GM19023 (cell line): ENCODE measurements at regions not wholly inside any gene's neighbourhood (a gene's known extent, or its start where the extent isn't known, plus 50 kb on each side); places are given as distances from the start of the nearest gene placed in this dataset.

ENCODE experiments used
- ATAC-seq: cut with Tn5 transposase; IDR thresholded peaks from one replicate; pipeline ENCODE4 v1.9.1; 2021; ENCODE audit warnings: mild to moderate bottlenecking, moderate library complexity; ENCODE audit not compliant: unreplicated experiment

- no peak for ATAC-seq
Observed at GRCh38 chr9:91122755-91123154, 239.0 kb downstream of the AUH start.

GRCh38 chr9:91126761-91127445 is 234.8 kb downstream of the AUH start:
- ATAC-seq = no peak

GRCh38 chr9:91127653-91128052 is 234.1 kb downstream of the AUH start:
- ATAC-seq = no peak

GRCh38 chr9:91130796-91131318 is 230.9 kb downstream of the AUH start:
- ATAC-seq = no peak

GRCh38 chr9:91131433-91131839 is 230.3 kb downstream of the AUH start:
- ATAC-seq = peak; percentile 57

GRCh38 chr9:91132576-91133073 is 229.1 kb downstream of the AUH start:
- no peak for ATAC-seq

GRCh38 chr9:91134608-91135007 is 227.1 kb downstream of the AUH start:
- no peak for ATAC-seq

- no peak for ATAC-seq
Observed at GRCh38 chr9:91137391-91137790, 224.3 kb downstream of the AUH start.

GRCh38 chr9:91138760-91139159 is 223.0 kb downstream of the AUH start:
- ATAC-seq = no peak

- no peak for ATAC-seq
Observed at GRCh38 chr9:91141407-91141965, 220.2 kb downstream of the AUH start.

- no peak for ATAC-seq
Observed at GRCh38 chr9:91143162-91143561, 218.6 kb downstream of the AUH start.

GRCh38 chr9:91143642-91144041 is 218.1 kb downstream of the AUH start:
- no peak for ATAC-seq

- no peak for ATAC-seq
Observed at GRCh38 chr9:91144769-91145168, 216.9 kb downstream of the AUH start.

GRCh38 chr9:91145496-91145895 is 216.2 kb downstream of the AUH start:
- no peak for ATAC-seq

- no peak for ATAC-seq
Observed at GRCh38 chr9:91146391-91147019, 215.2 kb downstream of the AUH start.

GRCh38 chr9:91147079-91147708 is 214.5 kb downstream of the AUH start:
- ATAC-seq = no peak

- ATAC-seq = no peak
Observed at GRCh38 chr9:91148306-91148705, 213.4 kb downstream of the AUH start.

- no peak for ATAC-seq
Observed at GRCh38 chr9:91150273-91150997, 211.3 kb downstream of the AUH start.

- peak; percentile 61 for ATAC-seq
Observed at GRCh38 chr9:91150998-91151717, 210.6 kb downstream of the AUH start.

GRCh38 chr9:91151718-91152095 is 210.0 kb downstream of the AUH start:
- no peak for ATAC-seq
